ENCODE measurements at regions not wholly inside any gene's neighbourhood (a gene's known extent, or its start where the extent isn't known, plus 50 kb on each side); places are given as distances from the start of the nearest gene placed in this dataset.

DNA sequence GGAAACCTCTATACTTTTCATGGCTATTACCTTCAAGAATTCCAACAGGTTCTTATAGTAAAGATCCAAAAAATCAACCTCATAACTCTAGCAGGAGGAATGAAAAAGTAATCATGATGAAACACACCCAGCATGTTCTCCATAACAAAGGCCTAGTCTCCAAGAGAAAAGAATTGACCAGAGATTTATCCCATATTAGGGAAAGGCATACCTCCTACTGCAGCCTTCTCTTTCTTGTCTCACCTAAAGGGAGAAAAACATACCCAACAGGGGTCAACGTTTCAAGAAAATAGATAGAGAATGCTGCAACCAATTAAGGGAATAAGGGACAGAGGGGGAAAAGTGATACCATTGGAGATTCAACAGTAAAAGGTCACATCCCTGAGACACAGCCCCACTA, 262.5 kb downstream of the FRK start:
- no peak for TF ChIP-seq EZH2 (IDR thresholded peaks at IDR 0.05; ENCODE audit: low read depth, unreplicated experiment)
- TF ChIP-seq, protein P1, sequence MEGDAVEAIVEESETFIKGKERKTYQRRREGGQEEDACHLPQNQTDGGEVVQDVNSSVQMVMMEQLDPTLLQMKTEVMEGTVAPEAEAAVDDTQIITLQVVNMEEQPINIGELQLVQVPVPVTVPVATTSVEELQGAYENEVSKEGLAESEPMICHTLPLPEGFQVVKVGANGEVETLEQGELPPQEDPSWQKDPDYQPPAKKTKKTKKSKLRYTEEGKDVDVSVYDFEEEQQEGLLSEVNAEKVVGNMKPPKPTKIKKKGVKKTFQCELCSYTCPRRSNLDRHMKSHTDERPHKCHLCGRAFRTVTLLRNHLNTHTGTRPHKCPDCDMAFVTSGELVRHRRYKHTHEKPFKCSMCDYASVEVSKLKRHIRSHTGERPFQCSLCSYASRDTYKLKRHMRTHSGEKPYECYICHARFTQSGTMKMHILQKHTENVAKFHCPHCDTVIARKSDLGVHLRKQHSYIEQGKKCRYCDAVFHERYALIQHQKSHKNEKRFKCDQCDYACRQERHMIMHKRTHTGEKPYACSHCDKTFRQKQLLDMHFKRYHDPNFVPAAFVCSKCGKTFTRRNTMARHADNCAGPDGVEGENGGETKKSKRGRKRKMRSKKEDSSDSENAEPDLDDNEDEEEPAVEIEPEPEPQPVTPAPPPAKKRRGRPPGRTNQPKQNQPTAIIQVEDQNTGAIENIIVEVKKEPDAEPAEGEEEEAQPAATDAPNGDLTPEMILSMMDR (conservative IDR thresholded peaks at IDR 0.05; ENCODE audit: low read depth in 2 of 2) = no peak
- no peak for TF ChIP-seq POLR2AphosphoS5 (IDR thresholded peaks at IDR 0.05; ENCODE audit: low read depth)
- TF ChIP-seq CREB1 (CRISPR knock-in tag; IDR thresholded peaks at IDR 0.05; ENCODE audit: low read depth) = no peak
- no peak for TF ChIP-seq STAT1 (IDR thresholded peaks at IDR 0.05; ENCODE audit: unreplicated experiment)

Data from GM23338 (cell line).